Myocyte (in vitro differentiated cells): ENCODE measurements at regions not wholly inside any gene's neighbourhood (a gene's known extent, or its start where the extent isn't known, plus 50 kb on each side); places are given as distances from the start of the nearest gene placed in this dataset.
"Not testable (repeated sequence)": the region's sequence is repeated elsewhere in the genome, so short reads cannot be mapped to it uniquely, and the experiment has no call there.

Experiments
- DNase-seq: peaks from one replicate; pipeline ENCODE4 v3.0.0-alpha.2; 2012; ENCODE audit warnings: low read depth

DNA sequence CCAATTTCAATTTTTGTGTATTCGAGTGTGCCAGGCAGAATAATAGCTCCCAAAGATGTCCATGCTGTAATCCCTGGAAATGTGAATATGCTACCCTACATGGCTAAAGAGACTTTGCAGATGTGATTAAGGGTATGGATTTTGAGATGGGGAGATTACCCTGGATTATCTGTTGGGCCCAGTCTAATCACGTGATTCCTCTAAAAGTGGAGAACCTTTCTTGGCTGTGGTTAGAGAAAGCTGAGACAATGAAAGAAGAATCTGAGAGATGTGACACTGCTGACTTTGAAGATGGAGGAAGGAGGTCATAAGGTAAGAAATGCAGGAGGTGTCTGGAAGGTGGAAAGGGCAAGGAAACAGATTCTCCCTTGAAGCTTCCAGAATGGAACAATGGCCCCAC lies 503.5 kb upstream of the PITX2 start:
- DNase-seq = no peak

GRCh38 chr4:111127841-111128240 lies 505.0 kb upstream of the PITX2 start:
- DNase-seq = no peak

DNA sequence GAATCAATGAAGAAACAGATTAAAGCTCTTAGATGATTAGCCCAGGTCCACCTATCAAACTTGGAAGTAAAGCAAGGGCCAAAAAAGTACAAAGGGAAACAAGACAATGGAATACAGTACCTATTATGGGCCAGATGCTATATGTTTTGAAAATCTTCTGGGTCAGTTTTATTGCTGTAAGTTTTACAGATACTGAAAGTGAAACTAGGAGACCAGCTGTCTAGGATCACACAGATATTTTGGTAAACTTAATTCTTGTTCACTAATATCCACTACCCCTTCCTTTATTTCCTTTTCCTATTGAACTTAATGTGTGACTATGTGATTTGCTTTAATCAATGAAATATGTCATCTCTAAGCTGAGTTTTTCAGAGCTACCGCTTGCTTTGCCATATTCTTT lies 505.4 kb upstream of the PITX2 start:
- peak; percentile 13 for DNase-seq

DNA sequence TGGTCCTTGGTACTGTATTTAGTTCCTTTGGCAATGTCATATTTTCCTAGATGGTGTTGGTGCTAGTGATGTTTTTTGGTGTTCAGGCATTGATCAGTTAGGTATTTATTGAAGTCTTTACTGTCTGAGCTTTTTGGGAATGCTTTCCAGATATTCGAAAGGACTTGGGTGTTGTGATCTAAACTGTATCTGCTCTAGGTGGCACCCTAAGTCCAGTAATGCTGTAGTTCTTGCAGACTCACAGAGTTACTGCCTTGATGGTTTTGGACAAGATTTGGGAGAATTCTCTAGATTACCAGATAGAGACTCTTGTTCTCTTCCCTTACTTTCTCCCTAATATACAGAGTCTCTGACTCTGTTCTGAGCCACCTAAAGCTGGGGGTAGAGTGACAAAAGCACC lies 513.6 kb upstream of the PITX2 start:
- DNase-seq = peak; percentile 36

- no peak for DNase-seq
These were observed 514.1 kb upstream of the PITX2 start for GRCh38 chr4:111136967-111137366.

DNA sequence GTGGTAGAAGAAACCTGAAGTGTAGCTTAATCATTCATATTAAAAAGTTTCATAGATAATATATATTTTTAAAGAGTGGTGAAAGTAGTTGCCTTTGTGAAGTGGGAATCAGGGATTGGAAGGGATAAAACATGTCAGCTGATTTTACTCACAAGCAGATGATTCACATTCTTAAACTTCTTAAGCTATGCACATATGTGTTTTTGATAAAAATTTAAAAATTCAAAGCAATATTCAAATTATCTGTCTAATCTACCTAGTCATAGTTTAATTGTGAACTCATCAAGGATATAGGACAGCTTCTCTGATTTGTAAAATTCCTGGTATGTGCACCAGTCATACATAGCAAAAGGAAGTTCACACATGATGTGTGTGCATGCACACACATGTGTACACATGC lies 520.6 kb upstream of the PITX2 start:
- DNase-seq = no peak

DNA sequence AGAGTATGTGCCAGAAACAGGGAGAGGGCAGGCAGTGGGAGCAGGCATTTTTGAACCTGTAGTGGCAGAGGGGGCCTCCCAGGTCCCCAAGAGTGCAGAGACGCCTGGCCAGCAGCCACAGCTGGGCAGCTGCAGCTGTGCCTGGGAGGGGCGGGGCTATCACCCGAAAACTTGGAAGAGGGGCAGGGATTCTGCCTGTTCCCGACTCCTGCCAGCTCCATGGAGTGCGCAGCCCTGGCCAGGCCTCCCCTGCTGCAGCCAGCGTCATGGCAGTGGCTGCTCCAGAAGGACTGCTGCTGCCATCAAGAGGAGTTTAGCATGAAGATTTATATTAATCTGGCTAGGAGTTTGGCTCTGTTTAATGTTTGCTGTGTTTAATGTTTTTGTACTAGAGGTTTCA lies 532.1 kb upstream of the PITX2 start:
- no peak for DNase-seq

DNA sequence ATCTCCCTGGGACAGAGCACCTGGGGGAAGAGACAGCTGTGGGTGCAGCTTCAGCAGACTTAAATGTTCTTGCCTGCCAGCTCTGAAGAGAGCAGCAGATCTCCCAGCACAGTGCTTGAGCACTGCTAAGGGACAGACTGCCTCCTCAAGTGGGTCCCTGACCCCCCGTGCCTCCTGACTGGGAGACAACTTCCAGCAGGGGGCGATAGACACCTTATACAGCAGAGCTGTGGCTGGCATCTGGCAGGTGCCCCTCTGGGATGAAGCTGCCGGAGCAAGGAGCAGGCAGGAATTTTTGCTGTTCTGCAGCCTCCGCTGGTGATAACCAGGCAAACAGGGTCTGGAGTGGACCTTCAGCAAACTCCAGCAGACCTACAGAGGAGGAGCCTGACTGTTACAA lies 541.7 kb upstream of the PITX2 start:
- not testable (repeated sequence) for DNase-seq

DNA sequence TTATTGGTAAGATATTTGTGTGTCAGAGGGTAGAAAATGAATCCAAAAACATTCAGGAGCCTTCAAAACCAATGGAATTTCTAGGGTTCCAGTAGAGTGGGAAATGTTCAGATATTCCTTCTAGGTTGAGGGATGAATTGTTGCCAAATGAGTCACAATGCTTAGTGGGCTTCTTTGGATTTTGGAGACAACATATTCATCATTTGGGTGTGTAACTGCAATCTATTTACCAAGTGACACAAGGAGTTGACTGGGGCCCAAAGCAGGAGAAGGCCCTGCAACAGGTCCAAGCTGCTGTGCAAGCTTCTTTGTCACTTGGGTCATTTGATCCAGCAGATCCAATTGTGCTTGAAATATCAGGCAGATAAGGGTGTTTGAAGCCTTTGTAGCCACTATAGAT lies 551.5 kb upstream of the PITX2 start:
- no peak for DNase-seq

DNA sequence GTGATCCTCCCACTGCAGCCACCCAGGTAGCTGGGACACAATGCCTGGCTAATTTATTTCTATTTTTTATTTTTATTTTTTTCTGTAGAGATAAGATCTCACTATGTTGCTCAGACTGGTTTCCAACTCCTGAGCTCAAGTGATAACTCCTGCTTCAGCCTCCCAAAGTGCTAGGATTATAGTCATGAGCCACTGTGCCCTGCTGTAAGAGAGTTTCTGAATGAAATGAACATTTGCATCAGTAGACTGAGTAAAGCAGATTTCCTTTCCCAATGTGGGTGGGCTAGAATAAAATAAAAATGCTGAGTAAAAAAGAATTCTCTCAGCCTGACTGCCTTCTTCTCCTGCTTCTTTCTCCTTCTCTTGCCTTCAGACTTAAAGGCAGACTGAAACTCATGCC lies 555.4 kb upstream of the PITX2 start:
- no peak for DNase-seq

DNA sequence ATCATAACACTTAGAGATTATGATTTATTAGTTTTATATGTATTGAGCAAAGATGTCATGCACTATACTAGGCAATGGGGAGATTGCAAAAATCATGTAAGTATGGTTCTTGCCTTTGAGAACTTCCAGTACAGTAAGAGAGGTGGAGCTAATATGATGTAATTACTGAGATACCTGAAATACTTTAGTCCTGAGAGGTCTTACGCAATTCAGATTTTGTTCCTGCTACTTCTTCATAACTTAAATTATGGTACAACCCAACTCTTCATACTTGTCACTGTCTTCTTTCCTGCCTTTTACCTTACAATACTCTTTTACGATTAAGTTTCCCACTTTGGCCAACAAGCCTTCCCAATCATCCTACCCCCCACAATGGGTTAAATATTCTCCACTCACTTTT lies 564.2 kb upstream of the PITX2 start:
- no peak for DNase-seq

- DNase-seq = peak; percentile 47
These were observed 575.6 kb upstream of the PITX2 start for GRCh38 chr4:111198446-111198845.

DNA sequence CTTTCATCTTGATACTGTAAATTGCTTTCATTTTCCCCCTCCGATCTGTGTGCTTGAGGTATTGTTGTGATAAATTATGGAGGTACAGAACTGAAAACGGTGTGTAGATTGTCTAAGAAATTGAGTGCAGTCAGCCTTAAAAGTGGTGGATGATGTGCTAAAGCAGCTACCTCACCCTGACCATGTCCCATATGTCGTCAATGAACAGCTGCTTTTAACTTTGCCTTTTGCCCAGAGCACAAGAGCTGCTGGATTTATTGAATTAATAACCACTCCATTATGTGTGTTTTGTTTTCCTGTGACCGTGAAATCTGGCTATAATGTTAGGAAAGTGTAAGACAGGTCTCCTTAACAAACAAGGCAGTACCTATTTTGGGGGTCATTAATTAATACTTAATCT lies 581.9 kb upstream of the PITX2 start:
- peak; percentile 45 for DNase-seq

GRCh38 chr4:111208970-111209369 lies 586.1 kb upstream of the PITX2 start:
- DNase-seq = no peak

DNA sequence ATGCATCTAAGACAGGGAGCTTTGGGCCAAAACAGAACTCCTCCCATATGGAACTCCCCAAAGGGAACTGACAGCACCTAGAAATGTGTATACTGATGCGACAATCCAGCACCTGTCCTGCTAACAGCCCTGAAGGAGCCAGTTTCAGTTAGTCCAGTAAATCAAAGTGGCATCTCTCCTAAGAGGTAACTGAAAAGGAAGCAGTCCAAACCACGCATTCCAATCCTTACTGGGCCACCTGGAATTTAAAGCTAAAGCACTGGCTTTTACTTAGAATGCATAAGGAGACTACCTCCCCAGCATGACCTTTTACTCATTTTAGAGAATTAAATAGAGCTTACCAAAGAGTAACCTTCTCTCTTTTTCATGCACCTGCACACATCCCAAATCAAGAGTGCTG lies 586.8 kb upstream of the PITX2 start:
- DNase-seq = no peak

DNA sequence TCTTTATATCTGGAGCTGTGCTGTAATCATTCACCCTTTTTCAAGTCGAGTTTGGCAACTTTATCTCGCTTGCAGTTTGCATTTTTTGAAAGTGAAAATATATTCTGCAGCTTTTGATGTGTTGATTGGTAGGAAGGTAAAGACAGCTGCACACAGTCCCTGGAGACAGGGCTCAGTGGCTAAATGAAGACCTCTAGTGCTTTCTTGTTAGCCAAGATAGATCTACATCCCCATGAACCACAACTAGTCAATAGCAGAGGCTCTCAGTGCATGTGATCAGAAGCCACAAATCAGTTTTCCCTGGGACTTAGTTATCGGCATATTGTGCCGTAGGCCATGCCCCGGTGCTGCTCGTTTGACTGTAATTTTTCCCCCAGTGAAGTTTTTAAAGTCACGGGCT lies 587.7 kb upstream of the PITX2 start:
- peak; percentile 42 for DNase-seq

GRCh38 chr4:111213531-111213930 lies 590.7 kb upstream of the PITX2 start:
- DNase-seq = no peak

DNA sequence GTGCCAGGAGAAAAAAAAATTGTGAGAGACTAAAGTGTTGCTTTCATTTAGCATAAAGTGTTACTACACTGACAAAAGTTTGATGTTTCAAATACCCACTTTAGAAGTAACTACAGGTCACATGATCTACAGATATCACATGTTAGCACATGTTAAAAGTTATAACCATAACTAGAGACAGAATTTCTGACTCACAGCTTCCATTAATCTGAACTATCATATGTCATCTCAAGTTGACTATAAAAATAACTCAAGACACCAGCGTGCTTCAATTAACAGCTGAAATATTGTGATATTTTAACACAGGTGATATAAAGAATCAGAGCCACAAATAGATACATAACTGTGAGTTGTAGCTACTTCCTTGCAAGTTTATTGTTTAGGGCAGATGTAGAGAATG lies 591.5 kb upstream of the PITX2 start:
- peak; percentile 81 for DNase-seq

GRCh38 chr4:111215755-111216154 lies 592.9 kb upstream of the PITX2 start:
- no peak for DNase-seq

GRCh38 chr4:111216791-111217190 lies 593.9 kb upstream of the PITX2 start:
- peak; percentile 60 for DNase-seq

DNA sequence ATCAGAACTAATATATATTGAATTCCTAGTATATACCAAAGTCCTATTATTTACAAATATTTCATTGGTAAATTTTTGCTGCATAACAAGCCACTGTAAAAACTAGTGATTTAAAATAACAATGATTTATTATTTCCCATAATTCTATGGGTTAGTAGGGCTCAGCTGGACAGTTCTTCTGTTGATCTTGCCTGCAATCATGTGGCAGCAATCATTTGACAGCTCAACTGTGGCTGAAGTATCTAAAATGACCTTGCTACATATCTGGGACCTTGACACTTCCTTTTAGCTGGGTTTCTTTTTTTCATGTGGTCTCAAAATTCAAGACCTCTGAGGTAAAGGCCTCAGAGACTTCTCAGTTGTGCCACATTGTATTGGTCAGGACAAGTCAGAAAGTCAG lies 598.5 kb upstream of the PITX2 start:
- DNase-seq = no peak

DNA sequence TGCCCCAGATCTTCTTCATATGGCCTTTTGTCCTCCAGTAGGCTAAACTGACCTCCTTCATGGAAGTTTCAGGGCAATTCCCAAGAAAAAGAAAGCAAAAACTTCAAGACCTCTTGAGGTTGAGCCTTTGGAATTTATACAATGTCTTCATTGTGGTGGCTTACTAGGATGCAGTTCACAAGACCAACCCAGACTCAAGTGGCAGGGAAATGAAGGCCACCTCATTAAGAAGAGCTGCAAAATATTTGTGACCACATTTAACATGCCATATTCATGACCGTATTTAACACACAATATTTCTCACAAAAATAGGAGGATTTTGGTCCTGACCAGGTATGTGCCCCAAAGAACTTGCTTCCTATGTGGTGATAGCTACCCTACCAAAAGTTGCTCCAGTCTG lies 605.5 kb upstream of the PITX2 start:
- DNase-seq = no peak

- DNase-seq = peak; percentile 11
These were observed 606.0 kb upstream of the PITX2 start for GRCh38 chr4:111228874-111229273.

GRCh38 chr4:111230265-111230664 lies 607.4 kb upstream of the PITX2 start:
- DNase-seq = peak; percentile 16

GRCh38 chr4:111231281-111231680 lies 608.4 kb upstream of the PITX2 start:
- DNase-seq = no peak
